Heart right ventricle (tissue), 16 donors: ENCODE measurements at regions not wholly inside any gene's neighbourhood (a gene's known extent, or its start where the extent isn't known, plus 50 kb on each side); places are given as distances from the start of the nearest gene placed in this dataset.

ENCODE experiments used
- ATAC-seq, 8 donors: fragments of 200-7000 bp; cut with Tn5 transposase; one replicate each; pipeline ENCODE4 v1.9.1; 2020; ENCODE audit warnings: mild to moderate bottlenecking in 8 of 8, moderate library complexity in 8 of 8, moderate number of reproducible peaks in 1 of 8
- DNase-seq, 2 donors: peaks; one replicate each; pipeline ENCODE4 v3.0.0-alpha.2; 2020
- H3K27ac ChIP-seq, 10 donors: fragments of 200-600 bp; sonication (generic) in 2 of 10; one replicate each; pipeline versions ENCODE4 v1.5.0 to v1.8.0; 2020 to 2022; ENCODE audit warnings: mild to moderate bottlenecking in 3 of 10
- H3K27me3 ChIP-seq, 7 donors: fragments of 200-600 bp; one replicate each; pipeline ENCODE4 v1.8.0; 2021 to 2022; ENCODE audit warnings: mild to moderate bottlenecking in 2 of 7
- H3K36me3 ChIP-seq, 9 donors: fragments of 200-600 bp; sonication (generic) in 1 of 9; one replicate each; pipeline versions ENCODE4 v1.5.0 to v1.8.0; 2020 to 2022; ENCODE audit warnings: mild to moderate bottlenecking in 2 of 9
- H3K4me1 ChIP-seq, 9 donors: fragments of 200-600 bp; sonication (generic) in 1 of 9; one replicate each; pipeline versions ENCODE4 v1.5.0 to v1.8.0; 2020 to 2022; ENCODE audit warnings: mild to moderate bottlenecking in 4 of 9
- H3K4me3 ChIP-seq, 10 donors: fragments of 200-600 bp; sonication (generic) in 2 of 10; one replicate each; pipeline versions ENCODE4 v1.5.0 to v1.8.0; 2020 to 2022; ENCODE audit warnings: mild to moderate bottlenecking in 7 of 10, moderate library complexity in 2 of 10
- H3K9me3 ChIP-seq, 11 donors: fragments of 200-600 bp in 10 of 11; sonication (generic) in 2 of 11; one replicate each; pipeline versions ENCODE4 v1.5.0 to v1.8.0; 2013 to 2022; ENCODE audit warnings: mild to moderate bottlenecking in 2 of 11, control low read depth in 1 of 11, moderate library complexity in 1 of 11
- WGBS, 2 donors: extraction: QIAGEN DNeasy Blood & Tissue Kit; methylation state at CpG; one replicate each; pipeline ENCODE4 v1.1.7; 2013; ENCODE audit warnings: inconsistent platforms in 1 of 2; 5-methylcytosine and 5-hydroxymethylcytosine counted together
- intact Hi-C, 10 donors: fragments of 100-400 bp; cut with DNase I; formaldehyde crosslinking; loops; one replicate each; pipeline versions ENCODE4 v1.11.1 to v1.14.2; 2022
- microRNA-seq, 2 donors: library from miRNA; unstranded; fragments of <30 nt; microRNA quantifications; one replicate each; pipeline ENCODE4 v1.2.0, GENCODE V29; 2021
- TF ChIP-seq, protein P1 (sequence below), 9 donors: fragments of 200-600 bp; sonication (generic) in 2 of 9; IDR thresholded peaks; one replicate each; pipeline versions ENCODE4 v1.5.0 to v1.8.0; 2021 to 2022; ENCODE audit warnings: antibody characterized with exemption in 9 of 9, mild to moderate bottlenecking in 5 of 9, moderate library complexity in 1 of 9
- donor health status: Arrhythmogenic right ventricular cardiomyopathy.
- donor health status: ischemic (EF 13 %, LVEDD 7.1; RV severe dilation, severe dysfunction).
- donor health status: healthy with polysubstance abuse.
- donor health status: DM: no; HTN: yes; CAD: no.
- donor health status: DM: no; HTN: no; CAD: no.
- donor health status: ischemic (EF 25% LVEDD 6.9; RV normal size, moderate dysfunction).
- donor health status: ischemic (EF 25% LVEDD 5.7; RV mildly dilated, moderate dysfunction).
- donor health status: healthy.
- donor health status: DM: yes; HTN: yes; CAD: no.
- donor health status: Ischemic cardiomyopathy.
- donor health status: ischemic (EF 35%, LVEDD 5.7; RV mildly dilated, moderate dysfunction).
- donor health status: nonischemic (EF 11% LVEDD 7.7; RV severe dilation, severe dysfunction).
- donor health status: DM: yes; HTN: yes; CAD: no.
- donor health status: PGD.
- donor health status: ischemic (EF 29% LVEDD 5.4; RV normal size, mild dysfunction).
- donor health status: nonischemic (EF 23%, LVEDD 6.1; RV moderate dilation, normal function).

DNA sequence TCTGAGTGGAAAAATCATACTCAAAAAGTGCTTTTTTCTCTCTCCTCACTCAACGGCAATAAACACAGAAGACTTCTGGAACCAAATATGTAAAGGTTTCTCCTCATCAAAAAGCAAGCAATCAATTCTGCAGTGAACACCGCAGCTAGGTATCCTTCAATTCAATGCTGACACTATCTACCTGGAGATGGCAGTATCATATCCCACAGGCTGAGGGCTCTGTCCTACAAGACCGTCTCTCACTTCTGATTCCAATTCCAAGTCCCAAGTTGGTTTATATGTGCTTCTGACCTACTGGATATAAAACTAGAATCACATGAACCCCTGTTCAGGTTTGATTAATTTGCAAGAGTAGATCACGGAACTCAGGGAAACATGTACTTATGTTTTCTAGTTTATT lies 59.7 kb upstream of the LUZP2 start:
- TF ChIP-seq, protein P1, sequence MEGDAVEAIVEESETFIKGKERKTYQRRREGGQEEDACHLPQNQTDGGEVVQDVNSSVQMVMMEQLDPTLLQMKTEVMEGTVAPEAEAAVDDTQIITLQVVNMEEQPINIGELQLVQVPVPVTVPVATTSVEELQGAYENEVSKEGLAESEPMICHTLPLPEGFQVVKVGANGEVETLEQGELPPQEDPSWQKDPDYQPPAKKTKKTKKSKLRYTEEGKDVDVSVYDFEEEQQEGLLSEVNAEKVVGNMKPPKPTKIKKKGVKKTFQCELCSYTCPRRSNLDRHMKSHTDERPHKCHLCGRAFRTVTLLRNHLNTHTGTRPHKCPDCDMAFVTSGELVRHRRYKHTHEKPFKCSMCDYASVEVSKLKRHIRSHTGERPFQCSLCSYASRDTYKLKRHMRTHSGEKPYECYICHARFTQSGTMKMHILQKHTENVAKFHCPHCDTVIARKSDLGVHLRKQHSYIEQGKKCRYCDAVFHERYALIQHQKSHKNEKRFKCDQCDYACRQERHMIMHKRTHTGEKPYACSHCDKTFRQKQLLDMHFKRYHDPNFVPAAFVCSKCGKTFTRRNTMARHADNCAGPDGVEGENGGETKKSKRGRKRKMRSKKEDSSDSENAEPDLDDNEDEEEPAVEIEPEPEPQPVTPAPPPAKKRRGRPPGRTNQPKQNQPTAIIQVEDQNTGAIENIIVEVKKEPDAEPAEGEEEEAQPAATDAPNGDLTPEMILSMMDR (IDR thresholded peaks at IDR 0.05) = no peak
- Histone ChIP-seq H3K36me3 (no peaks in the 10 kb centered on the region), H3K27me3 (no peaks in the 10 kb centered on the region), H3K27ac (no peak overlapping the region), H3K9me3 (no peaks in the 10 kb centered on the region), H3K4me3 (no peak overlapping the region), H3K4me1 (no peaks in the 10 kb centered on the region)
- 79 to 85% methylated on average over 4 of the region's 4 CpGs for WGBS, 2 donors
- DNase-seq (no peak), ATAC-seq (no peak)
- intact Hi-C loops = no loop called here

Small RNA genes lying in the stretch of these regions (microRNA-seq; reads per million reads assigned to microRNA genes)
- gene MIR8054 = 0 reads per million in 2 donors
